IMR-90 (cell line): ENCODE measurements at regions not wholly inside any gene's neighbourhood (a gene's known extent, or its start where the extent isn't known, plus 50 kb on each side); places are given as distances from the start of the nearest gene placed in this dataset.

Experiments used
- BHLHE40 ChIP-seq: fragments of 150-350 bp; IDR thresholded peaks from 2 replicates; pipeline ENCODE4 v1.6.1; 2016; ENCODE audit warnings: mild to moderate bottlenecking, low read depth, low read length
- CEBPB ChIP-seq: IDR thresholded peaks from 2 replicates; pipeline ENCODE4 v1.6.1; 2012; ENCODE audit warnings: low read depth, low read length, improper control_type of control experiment
- FOS ChIP-seq: fragments of 150-350 bp; IDR thresholded peaks from 2 replicates; pipeline ENCODE4 v1.6.1; 2016; ENCODE audit warnings: low read depth, low read length
- MAFK ChIP-seq: IDR thresholded peaks from 2 replicates; pipeline ENCODE4 v1.6.1; 2012; ENCODE audit warnings: low read depth, low read length, improper control_type of control experiment
- MAZ ChIP-seq: IDR thresholded peaks from 2 replicates; pipeline ENCODE4 v1.6.1; 2012; ENCODE audit warnings: low read depth, mild to moderate bottlenecking, low read length, improper control_type of control experiment, moderate library complexity, borderline replicate concordance
- MXI1 ChIP-seq: IDR thresholded peaks from 2 replicates; pipeline ENCODE4 v1.6.1; 2012; ENCODE audit warnings: low read depth, mild to moderate bottlenecking, low read length, moderate library complexity, borderline replicate concordance
- POLR2A ChIP-seq: IDR thresholded peaks from 2 replicates; pipeline ENCODE4 v1.6.1; 2012; ENCODE audit warnings: mild to moderate bottlenecking, low read depth, low read length
- RAD21 ChIP-seq: IDR thresholded peaks from 2 replicates; pipeline ENCODE4 v1.6.1; 2012; ENCODE audit warnings: low read length, improper control_type of control experiment
- RFX5 ChIP-seq: IDR thresholded peaks from 2 replicates; pipeline ENCODE4 v1.8.0; 2012; ENCODE audit warnings: low read depth, mild to moderate bottlenecking, low read length, moderate library complexity
- SMC3 ChIP-seq: fragments of 150-350 bp; IDR thresholded peaks from 2 replicates; pipeline ENCODE4 v1.6.1; 2016; ENCODE audit warnings: low read depth, mild to moderate bottlenecking, antibody characterized with exemption, low read length, moderate library complexity
- TF ChIP-seq, protein P1 (sequence below): conservative IDR thresholded peaks from 2 replicates; pipeline ENCODE4 v1.5.1; 2012; ENCODE audit warnings: mild to moderate bottlenecking, low read depth, low read length, improper control_type of control experiment

DNA sequence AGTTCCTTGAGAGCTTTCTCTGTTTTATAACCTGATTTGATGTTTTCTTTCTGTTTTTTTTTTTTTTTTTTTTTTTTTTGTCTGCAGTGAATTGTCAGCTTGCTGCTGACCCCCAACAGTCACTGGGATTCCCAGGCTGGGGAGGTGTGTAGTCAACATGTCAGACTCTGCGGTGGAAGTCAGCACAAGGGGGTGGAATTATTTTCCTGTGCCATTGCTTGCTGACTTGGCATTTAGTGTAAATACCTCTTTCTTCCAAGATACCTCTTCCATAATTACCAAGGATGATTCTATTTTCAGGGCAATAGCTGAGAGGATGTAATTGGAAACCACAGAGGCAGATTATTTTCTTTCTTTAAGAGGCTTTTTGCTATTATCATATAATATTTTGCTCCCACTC, 266.3 kb downstream of the CCDC85A start:
- TF ChIP-seq POLR2A (no peak), RAD21 (no peak), MAFK (peak; percentile 39; the same call in 1 of the 2 replicates), MAZ (no peak), CEBPB (no peak), MXI1 (no peak), RFX5 (no peak), SMC3 (no peak), BHLHE40 (no peak), FOS (no peak)
- TF ChIP-seq, protein P1, sequence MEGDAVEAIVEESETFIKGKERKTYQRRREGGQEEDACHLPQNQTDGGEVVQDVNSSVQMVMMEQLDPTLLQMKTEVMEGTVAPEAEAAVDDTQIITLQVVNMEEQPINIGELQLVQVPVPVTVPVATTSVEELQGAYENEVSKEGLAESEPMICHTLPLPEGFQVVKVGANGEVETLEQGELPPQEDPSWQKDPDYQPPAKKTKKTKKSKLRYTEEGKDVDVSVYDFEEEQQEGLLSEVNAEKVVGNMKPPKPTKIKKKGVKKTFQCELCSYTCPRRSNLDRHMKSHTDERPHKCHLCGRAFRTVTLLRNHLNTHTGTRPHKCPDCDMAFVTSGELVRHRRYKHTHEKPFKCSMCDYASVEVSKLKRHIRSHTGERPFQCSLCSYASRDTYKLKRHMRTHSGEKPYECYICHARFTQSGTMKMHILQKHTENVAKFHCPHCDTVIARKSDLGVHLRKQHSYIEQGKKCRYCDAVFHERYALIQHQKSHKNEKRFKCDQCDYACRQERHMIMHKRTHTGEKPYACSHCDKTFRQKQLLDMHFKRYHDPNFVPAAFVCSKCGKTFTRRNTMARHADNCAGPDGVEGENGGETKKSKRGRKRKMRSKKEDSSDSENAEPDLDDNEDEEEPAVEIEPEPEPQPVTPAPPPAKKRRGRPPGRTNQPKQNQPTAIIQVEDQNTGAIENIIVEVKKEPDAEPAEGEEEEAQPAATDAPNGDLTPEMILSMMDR, result no peak
